ENCODE measurements at regions not wholly inside any gene's neighbourhood (a gene's known extent, or its start where the extent isn't known, plus 50 kb on each side); places are given as distances from the start of the nearest gene placed in this dataset.
"Not testable (repeated sequence)": the region's sequence is repeated elsewhere in the genome, so short reads cannot be mapped to it uniquely, and the experiment has no call there.

DNA sequence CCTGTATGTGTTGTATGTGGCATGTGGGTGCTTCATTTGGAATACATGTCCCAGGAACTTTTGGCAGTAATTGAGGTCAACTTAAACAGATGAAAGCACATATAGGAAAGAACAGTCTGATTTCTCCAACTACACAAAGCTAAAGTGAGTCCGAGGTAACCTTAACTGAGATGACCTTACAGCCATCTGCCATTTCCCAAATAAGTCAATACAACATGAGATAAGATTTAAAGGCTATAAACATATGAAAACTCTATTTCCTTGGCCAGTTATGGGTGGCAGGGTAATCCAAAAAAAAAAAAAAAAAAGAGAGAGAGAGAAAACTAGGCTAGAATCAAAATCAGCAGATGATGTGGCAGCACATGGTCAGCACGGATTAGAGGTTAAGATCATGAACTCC, 1068.3 kb downstream of the KHDRBS2 start:
- DNase-seq: no peak

DNA sequence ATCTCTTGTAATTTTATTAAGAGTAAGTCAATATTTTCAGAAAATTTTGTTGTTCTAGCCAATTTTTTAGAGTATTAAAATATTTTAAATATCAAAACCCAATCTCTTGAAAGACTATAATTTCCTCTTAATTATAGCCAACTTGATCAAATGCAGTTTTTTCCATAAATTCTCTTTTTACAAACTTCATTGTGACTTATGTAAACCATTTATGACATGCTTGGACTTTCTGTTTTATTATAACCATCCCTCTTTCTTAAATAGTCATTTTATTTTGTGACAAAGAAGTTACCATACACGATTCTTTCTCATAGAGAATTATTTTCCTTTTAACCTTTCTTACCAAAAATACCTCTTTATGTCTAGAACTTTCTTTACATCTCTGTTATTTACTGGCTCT, 1075.5 kb downstream of the KHDRBS2 start:
- no peak for DNase-seq

DNA sequence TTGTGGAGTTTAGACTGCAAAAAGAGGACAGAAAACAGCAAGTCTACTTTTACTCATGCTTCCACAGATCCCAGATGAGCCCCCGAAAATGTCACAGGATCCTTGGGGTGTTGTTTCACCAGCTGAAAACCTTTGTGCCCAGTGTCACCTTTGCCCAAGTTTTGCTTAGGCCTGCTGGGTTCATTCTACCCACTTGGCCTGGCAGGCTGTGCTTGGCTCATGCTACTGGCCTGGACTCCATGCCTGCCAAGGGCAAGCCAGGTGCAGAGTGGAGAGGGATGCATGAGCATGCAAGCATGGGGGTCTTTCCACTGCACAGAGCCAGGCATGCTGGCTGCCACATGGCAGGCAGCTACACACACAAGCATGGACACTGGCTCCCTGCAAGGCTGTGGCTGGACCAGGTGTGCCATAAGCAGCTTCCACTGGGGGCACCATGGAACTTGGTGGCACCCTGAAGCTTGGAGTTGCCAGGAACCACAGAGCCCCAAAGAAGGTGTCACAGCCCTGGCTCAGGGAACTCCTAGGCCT, 1082.0 kb downstream of the KHDRBS2 start:
- DNase-seq: no peak

DNA sequence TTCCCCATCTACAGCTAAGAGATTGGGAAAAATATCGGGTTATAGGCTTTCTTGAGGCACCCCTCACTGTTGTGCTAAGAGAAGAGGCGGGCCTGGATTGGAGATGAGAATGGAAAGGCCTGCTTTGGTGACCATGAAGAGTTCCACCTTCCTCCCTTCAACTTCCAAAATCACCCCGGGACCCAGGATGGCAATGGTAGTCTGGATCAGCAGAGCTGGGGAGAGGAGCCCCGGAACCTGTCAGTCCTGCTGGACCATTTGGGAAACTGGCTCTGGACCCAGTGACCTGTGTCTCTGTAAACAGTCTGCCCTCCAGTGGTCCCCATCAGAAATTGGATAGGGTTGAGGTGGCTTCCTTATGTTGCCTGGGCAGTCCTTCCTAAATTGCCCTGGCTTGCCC, 1085.6 kb downstream of the KHDRBS2 start:
- DNase-seq: no peak

DNA sequence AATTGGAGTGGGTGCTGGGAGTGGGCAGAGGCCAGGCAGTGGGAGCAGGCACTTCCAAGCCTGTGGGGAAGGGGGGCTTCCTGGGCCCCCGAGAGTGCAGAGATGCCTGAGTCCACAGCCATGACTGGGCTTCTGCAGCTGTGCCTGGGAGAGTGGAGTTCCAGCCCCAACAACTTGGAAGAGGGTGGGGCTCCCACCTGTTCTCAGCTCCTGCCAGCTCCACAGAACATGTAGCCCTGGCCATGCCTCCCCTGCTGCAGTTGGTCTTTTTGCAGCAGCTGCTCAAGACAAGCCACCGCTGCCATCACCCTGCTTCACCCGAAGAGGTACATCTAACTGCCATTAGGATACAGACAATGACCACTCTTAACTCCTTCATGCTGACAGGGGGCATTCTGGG, 1092.3 kb downstream of the KHDRBS2 start:
- DNase-seq: no peak

DNA sequence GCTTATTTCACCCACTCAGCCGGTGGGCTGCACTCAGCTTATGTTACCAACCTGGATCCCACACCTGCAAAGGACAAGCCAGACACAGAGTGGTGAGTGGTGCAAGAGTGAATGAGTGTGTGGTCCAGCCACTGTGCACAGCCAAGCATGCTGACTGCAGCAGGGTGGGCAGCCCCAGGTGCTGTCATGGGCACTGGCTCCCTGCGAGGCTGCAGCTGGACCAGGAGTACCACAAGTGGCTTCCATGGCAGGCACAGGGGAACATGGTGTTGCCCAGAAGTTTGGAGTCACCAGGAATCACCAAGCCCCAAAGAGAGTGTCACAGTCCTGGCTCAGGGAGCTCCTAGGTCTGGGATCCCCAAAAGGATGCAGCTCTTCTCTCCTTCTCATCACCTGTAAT, 1093.4 kb downstream of the KHDRBS2 start:
- no peak for DNase-seq

DNA sequence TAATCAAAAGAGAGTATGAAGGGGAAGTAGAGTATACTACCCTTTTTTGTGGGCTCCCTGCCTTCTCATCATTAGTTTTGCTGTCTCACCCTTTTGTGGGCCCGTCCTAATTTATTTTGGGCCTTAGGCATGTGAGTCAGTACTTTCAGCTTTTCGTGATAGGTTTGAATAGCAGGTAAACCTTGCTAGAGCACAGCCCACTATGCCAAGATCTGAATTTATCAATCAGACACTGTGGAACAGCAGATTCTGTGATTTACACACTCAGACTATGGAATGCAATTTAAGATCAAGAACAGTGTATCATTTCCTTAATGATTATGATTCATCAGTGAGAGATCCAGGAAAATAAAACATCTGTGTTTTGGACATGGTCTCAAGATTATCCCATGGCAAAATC, 1117.1 kb downstream of the KHDRBS2 start:
- DNase-seq: no peak

DNA sequence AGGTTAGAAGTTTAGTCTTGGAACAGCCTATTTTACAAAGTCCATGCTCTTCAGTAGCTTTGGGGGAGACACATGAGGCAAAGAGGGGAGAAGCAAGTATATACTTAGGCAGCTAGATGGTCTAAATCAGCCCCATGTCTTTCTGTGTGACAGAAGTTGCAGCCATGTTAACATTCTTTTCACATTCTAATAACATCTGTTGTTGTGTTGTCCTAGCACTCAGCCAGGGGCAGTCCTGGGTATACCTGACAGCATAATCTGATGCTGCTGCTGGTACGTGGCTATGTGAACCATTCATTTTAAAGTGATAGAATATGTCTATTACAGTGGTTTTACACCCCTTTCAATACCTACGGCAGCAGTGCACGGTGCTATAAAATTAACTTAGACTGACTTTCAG, 1137.0 kb downstream of the KHDRBS2 start:
- not testable (repeated sequence) for DNase-seq

DNA sequence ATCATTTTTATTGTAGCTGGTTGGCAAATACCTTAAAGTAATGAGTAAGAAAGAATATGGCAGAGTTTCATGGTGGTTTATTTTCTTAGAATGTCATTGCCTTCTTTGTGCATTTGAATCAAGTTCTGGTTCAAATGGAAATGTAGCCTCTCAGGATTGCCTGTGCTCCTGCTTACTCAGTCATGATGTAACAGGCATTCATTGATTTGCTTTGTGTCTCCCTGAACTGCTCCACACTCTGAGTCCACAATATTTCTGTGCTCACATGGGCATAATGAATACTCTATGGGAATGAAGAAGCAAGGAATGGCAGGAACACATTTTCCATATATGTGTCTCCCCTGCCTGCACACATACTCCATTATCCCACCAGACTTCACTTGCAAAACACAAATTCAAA, 1143.8 kb downstream of the KHDRBS2 start:
- DNase-seq: not testable (repeated sequence)

DNA sequence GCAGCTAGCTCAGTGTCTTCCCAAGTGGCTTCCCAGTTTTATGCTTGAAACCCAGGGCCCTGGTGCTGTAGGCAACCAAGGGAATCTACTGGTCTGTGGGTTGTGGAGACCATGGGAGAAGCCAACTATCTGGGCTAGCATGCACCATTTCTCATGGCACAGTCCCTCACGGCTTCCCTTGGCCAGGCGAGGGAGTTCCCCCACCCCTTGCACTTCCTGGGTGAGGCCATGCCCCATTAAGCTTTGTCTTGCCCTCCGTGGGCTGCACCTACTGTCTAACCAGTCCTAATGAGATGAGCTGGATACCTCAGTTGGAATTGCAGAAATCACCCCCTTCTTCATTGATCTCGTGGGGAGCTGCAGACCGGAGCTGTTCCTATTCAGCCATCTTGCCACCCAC, 1152.0 kb downstream of the KHDRBS2 start:
- DNase-seq: peak; percentile 1

DNA sequence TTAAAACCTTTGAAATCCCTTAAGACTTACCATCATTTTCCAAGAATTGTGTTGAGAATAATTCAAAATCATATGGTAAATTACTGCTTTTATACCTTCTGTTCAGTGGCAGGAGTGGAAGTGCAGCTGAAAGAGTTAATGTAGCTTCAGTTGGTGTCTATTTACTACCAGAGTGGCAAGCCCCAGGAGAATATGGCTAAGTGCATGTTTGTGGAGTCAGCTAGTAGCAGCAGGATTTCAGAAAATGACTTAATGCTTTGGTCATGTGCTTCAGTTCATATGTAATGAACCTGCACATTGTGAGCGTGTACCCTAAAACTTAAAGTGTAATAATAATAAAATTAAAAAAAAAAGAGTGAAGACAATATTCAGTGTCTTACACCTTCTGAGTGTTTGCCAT, 1171.8 kb downstream of the KHDRBS2 start:
- DNase-seq: not testable (repeated sequence)

DNA sequence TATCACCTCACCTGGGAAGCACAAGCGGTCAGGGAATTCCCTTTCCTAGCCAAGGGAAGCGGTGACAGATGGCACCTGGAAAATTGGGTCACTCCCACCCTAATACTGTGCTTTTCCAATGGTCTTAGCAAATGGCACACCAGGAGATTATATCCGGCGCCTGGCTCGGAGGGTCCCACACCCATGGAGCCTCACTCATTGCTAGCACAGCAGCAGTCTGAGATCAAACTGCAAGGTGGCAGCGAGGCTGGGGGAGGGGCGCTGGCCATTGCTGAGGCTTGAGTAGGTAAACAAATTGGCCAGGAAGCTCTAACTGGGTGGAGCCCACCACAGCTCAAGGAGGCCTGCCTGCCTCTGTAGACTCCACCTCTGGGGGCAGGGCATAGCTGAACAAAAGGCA, 1178.1 kb downstream of the KHDRBS2 start:
- not testable (repeated sequence) for DNase-seq

DNA sequence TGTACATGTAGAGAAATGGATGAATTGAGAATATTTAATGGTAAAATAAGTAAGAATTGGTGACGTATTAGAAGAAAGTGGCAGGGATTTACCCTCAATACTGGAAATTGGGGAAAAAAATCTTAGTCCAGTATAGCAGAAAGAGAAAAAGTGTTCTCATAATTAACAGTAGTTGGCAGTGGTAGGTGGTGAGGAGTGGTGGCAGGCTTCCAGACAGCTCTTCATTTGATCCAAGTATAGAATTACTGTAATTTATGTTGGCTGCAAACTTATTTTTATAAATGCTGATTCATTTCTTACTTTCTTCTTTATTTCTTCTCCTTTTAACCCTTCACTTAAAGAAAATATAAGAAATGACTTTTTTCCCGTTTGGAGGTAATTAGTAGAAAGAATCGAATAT, 1182.4 kb downstream of the KHDRBS2 start:
- not testable (repeated sequence) for DNase-seq

DNA sequence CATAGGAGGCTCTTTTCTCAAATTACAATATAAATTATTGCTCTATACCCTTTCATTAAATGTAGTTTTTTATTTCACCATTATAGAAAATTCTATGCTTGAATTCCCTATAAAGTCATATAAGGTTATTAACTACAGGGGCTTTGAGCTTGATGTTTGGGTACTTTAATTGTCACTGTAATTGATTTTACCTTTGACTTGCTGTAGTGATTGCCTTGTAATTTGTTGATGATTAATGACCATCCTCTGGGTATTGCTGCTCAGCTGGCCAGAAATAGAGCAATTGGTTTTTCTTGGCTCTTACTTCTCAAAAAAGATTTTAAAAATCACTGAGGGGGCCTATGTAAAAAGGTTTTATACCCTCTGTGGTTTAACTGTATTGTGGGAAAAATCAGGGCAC, 1186.0 kb downstream of the KHDRBS2 start:
- DNase-seq: no peak

DNA sequence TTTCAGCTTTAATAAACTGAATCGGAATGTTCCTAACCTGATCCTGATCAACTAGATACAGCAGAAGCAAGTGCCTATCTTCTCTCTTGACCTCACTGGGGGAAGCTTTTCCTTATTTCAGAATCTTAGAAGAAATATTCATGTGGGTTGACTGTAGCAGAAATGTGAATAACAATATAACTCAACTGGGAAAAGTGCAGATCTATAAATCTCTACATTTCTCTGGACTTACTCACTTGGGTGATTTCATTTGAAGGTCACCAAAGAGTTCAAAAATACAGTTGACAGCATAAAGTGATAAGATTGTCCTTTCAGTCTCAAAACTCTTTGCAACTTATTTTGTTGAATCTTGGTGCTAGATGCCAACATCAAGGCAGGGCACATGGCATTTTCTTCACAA, 1186.5 kb downstream of the KHDRBS2 start:
- DNase-seq: not testable (repeated sequence)

DNA sequence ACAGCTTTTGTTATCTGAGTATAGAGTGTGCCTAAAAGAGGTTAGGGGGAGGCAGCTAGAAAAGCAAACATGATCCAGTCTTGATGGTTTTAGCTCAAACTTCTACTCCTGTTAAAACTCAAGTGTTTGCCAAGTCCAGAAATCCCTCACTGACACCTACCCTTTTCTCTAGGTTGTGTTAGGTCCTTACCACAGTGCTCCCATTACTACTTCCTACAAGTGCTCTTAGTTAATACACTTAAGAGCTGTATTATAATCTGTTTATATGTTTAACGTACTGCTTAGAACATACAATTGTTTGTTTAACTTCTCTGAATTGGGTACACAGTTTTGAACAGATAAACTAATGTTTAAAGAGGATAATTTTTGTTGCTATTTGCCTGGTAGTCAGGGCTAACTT, 1198.0 kb downstream of the KHDRBS2 start:
- DNase-seq: not testable (repeated sequence)

DNA sequence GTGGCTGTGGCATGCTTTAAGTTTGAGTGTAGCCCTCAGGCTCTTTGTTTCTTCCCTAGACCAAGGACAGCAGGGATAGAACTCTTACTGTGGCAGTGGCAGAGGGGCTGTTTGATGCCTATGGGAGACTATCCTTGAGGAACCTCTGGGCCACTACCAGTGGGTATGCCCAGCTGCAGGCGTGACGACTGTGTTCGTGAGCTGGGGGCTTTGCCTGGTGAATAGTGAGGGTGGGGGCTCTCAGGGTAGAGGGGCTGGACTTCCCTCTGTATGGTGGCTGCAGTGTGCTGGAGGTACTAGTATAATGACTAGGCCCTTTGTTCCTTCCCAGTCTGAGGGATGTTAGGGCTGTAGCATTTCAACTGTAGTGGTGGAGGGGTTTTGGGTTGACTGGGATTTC, 1242.0 kb downstream of the KHDRBS2 start:
- DNase-seq: no peak

Measured in CD4-positive, alpha-beta T cell treated with Interleukin-6 for 4 hours (primary cell).